ENCODE measurements at regions not wholly inside any gene's neighbourhood (a gene's known extent, or its start where the extent isn't known, plus 50 kb on each side); places are given as distances from the start of the nearest gene placed in this dataset.

- TF ChIP-seq POLR2A (IDR thresholded peaks at IDR 0.05) (no peak), CTCF (IDR thresholded peaks at IDR 0.05) (no peak)
Measured at GRCh38 chr6:145071836-145072235, 663.5 kb downstream of the EPM2A start.
